ENCODE measurements at regions not wholly inside any gene's neighbourhood (a gene's known extent, or its start where the extent isn't known, plus 50 kb on each side); places are given as distances from the start of the nearest gene placed in this dataset.

- ChIA-PET POLR2A (no interaction called here), CTCF (no interaction called here)
- H3K36me3 ChIP-seq (ENCODE audit: control insufficient read depth, insufficient read depth, low read length), result no peaks in the 10 kb centered on the region
- intact Hi-C loops (cut with micrococcal nuclease; ENCODE audit: unreplicated experiment), result no loop called here
- no peak for TF ChIP-seq SIN3A (IDR thresholded peaks at IDR 0.05; ENCODE audit: borderline replicate concordance, insufficient read depth, low read depth, low read length)
- TF ChIP-seq, protein P1, sequence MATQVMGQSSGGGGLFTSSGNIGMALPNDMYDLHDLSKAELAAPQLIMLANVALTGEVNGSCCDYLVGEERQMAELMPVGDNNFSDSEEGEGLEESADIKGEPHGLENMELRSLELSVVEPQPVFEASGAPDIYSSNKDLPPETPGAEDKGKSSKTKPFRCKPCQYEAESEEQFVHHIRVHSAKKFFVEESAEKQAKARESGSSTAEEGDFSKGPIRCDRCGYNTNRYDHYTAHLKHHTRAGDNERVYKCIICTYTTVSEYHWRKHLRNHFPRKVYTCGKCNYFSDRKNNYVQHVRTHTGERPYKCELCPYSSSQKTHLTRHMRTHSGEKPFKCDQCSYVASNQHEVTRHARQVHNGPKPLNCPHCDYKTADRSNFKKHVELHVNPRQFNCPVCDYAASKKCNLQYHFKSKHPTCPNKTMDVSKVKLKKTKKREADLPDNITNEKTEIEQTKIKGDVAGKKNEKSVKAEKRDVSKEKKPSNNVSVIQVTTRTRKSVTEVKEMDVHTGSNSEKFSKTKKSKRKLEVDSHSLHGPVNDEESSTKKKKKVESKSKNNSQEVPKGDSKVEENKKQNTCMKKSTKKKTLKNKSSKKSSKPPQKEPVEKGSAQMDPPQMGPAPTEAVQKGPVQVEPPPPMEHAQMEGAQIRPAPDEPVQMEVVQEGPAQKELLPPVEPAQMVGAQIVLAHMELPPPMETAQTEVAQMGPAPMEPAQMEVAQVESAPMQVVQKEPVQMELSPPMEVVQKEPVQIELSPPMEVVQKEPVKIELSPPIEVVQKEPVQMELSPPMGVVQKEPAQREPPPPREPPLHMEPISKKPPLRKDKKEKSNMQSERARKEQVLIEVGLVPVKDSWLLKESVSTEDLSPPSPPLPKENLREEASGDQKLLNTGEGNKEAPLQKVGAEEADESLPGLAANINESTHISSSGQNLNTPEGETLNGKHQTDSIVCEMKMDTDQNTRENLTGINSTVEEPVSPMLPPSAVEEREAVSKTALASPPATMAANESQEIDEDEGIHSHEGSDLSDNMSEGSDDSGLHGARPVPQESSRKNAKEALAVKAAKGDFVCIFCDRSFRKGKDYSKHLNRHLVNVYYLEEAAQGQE (IDR thresholded peaks at IDR 0.05; ENCODE audit: insufficient read depth in 1 of 2, low read depth in 2 of 2, low read length in 1 of 2), result no peak
- DNase-seq (ENCODE audit: low read depth, low spot score) (no peak), ATAC-seq (no peak)
- no TSS peak for BruUV-seq (replicated peaks)
- no peaks in the 10 kb centered on the region for H3K4me1 ChIP-seq (ENCODE audit: control insufficient read depth, insufficient read depth, low read length)
- in situ Hi-C loops (cut with HindIII; ENCODE audit: low pct_unique_long_range_greater_than_20kb, low sequenced_read_pairs), result loop anchor here (25.0 kb wide), 1 partner anchor 137 kb away; no protein-coding TSS in a partner anchor
- no peaks in the 10 kb centered on the region for H3K9me3 ChIP-seq (ENCODE audit: control insufficient read depth, insufficient read depth, low read depth, low read length)
- no peak overlapping the region for H3K27ac ChIP-seq (ENCODE audit: low read length)
- H3K4me3 ChIP-seq (ENCODE audit: low read depth in 2 of 2, low read length in 2 of 2), result no peak overlapping the region
- no peaks in the 10 kb centered on the region for H3K27me3 ChIP-seq (ENCODE audit: control insufficient read depth, insufficient read depth, low read length)
Measured at GRCh38 chr1:67525053-67525760, 95.0 kb upstream of the SERBP1 start.

- no TSS peak for BruUV-seq (replicated peaks)
- Histone ChIP-seq H3K36me3 (ENCODE audit: control insufficient read depth, insufficient read depth, low read length) (no peaks in the 10 kb centered on the region), H3K9me3 (ENCODE audit: control insufficient read depth, insufficient read depth, low read depth, low read length) (no peaks in the 10 kb centered on the region), H3K4me3 (ENCODE audit: low read depth in 2 of 2, low read length in 2 of 2) (no peak overlapping the region), H3K27ac (ENCODE audit: low read length) (no peak overlapping the region), H3K27me3 (ENCODE audit: control insufficient read depth, insufficient read depth, low read length) (no peaks in the 10 kb centered on the region), H3K4me1 (ENCODE audit: control insufficient read depth, insufficient read depth, low read length) (peaks cover 5% of the 10 kb centered on the region)
- ChIA-PET POLR2A (interaction anchor here (0.7 kb wide), 1 partner anchor 232 kb away, joined by 4 read pairs; no protein-coding TSS in a partner anchor), CTCF (no interaction called here)
- in situ Hi-C loops (cut with HindIII; ENCODE audit: low pct_unique_long_range_greater_than_20kb, low sequenced_read_pairs), result loop anchor here (25.0 kb wide), 1 partner anchor 134 kb away; no protein-coding TSS in a partner anchor
- no peak for ATAC-seq
- TF ChIP-seq, protein P2, sequence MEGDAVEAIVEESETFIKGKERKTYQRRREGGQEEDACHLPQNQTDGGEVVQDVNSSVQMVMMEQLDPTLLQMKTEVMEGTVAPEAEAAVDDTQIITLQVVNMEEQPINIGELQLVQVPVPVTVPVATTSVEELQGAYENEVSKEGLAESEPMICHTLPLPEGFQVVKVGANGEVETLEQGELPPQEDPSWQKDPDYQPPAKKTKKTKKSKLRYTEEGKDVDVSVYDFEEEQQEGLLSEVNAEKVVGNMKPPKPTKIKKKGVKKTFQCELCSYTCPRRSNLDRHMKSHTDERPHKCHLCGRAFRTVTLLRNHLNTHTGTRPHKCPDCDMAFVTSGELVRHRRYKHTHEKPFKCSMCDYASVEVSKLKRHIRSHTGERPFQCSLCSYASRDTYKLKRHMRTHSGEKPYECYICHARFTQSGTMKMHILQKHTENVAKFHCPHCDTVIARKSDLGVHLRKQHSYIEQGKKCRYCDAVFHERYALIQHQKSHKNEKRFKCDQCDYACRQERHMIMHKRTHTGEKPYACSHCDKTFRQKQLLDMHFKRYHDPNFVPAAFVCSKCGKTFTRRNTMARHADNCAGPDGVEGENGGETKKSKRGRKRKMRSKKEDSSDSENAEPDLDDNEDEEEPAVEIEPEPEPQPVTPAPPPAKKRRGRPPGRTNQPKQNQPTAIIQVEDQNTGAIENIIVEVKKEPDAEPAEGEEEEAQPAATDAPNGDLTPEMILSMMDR (IDR thresholded peaks at IDR 0.05), result no peak
- no peak for TF ChIP-seq POLR2AphosphoS5 (IDR thresholded peaks at IDR 0.05; ENCODE audit: low read depth, low read length)
- TF ChIP-seq, protein P1 (IDR thresholded peaks at IDR 0.05; ENCODE audit: insufficient read depth in 1 of 2, low read depth in 2 of 2, low read length in 1 of 2), result no peak
- TF ChIP-seq SIN3A (IDR thresholded peaks at IDR 0.05; ENCODE audit: borderline replicate concordance, insufficient read depth, low read depth, low read length), result no peak
- no peak for TF ChIP-seq TCF7L2 (IDR thresholded peaks at IDR 0.05; ENCODE audit: low read depth, low read length)
- intact Hi-C loops (cut with micrococcal nuclease; ENCODE audit: unreplicated experiment), result no loop called here
- DNase-seq (ENCODE audit: low read depth, low spot score), result no peak
Measured at GRCh38 chr1:67528141-67528540, 97.9 kb upstream of the SERBP1 start.
